DND-41 (cell line): ENCODE measurements at regions not wholly inside any gene's neighbourhood (a gene's known extent, or its start where the extent isn't known, plus 50 kb on each side); places are given as distances from the start of the nearest gene placed in this dataset.

ENCODE experiments used
- EZH2 ChIP-seq: IDR thresholded peaks from 3 replicates; pipeline ENCODE4 v1.6.1; 2012; ENCODE audit warnings: borderline replicate concordance, low read depth, mild to moderate bottlenecking, moderate library complexity, low read length, inconsistent platforms; ENCODE audit not compliant: severe bottlenecking
- TF ChIP-seq, protein P1 (sequence below): IDR thresholded peaks from 2 replicates; pipeline ENCODE4 v1.5.1; 2012; ENCODE audit warnings: borderline replicate concordance, low read length, moderate library complexity, mild to moderate bottlenecking; ENCODE audit not compliant: poor library complexity, severe bottlenecking; ENCODE audit errors: extremely low read depth

DNA sequence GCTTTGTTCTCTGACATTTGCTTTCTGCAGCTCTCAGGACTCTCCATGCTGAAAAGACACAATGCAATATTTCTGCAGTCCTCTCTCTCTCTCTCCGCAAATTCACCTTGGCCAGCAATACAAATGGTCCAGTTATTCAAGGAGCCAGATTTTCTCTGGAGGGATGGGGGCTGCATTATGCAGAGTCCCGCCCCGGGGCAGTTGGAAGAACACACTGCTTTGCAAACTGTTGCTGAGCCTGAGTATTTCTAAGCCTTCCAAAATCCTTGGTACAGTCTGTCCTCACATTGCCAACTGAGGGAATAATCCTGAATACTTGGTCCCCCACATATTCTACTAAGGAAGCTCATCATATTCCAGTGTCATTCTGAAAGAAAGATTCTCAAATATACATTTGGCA is 94.3 kb upstream of the ZC3H12C start:
- TF ChIP-seq, protein P1, sequence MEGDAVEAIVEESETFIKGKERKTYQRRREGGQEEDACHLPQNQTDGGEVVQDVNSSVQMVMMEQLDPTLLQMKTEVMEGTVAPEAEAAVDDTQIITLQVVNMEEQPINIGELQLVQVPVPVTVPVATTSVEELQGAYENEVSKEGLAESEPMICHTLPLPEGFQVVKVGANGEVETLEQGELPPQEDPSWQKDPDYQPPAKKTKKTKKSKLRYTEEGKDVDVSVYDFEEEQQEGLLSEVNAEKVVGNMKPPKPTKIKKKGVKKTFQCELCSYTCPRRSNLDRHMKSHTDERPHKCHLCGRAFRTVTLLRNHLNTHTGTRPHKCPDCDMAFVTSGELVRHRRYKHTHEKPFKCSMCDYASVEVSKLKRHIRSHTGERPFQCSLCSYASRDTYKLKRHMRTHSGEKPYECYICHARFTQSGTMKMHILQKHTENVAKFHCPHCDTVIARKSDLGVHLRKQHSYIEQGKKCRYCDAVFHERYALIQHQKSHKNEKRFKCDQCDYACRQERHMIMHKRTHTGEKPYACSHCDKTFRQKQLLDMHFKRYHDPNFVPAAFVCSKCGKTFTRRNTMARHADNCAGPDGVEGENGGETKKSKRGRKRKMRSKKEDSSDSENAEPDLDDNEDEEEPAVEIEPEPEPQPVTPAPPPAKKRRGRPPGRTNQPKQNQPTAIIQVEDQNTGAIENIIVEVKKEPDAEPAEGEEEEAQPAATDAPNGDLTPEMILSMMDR = no peak
- TF ChIP-seq EZH2 = no peak
